Lung (tissue), 11 donors: ENCODE measurements at regions not wholly inside any gene's neighbourhood (a gene's known extent, or its start where the extent isn't known, plus 50 kb on each side); places are given as distances from the start of the nearest gene placed in this dataset.

Source experiments
- ATAC-seq: fragments of 200-7000 bp; cut with Tn5 transposase; one replicate; pipeline ENCODE4 v1.9.1; 2020; ENCODE audit warnings: moderate number of reproducible peaks; ENCODE audit not compliant: insufficient read depth, low FRiP score
- DNase-seq, 3 donors: peaks; one replicate each; pipeline ENCODE4 v3.0.0-alpha.2; 2013 to 2017
- H3K27ac ChIP-seq, 2 donors: one replicate each; pipeline ENCODE4 v1.5.1; 2013; ENCODE audit warnings: mild to moderate bottlenecking in 2 of 2, moderate library complexity in 2 of 2, control low read depth in 1 of 2, inconsistent platforms in 1 of 2, low read depth in 1 of 2, low read length in 1 of 2
- H3K27me3 ChIP-seq, 3 donors: one replicate each; pipeline ENCODE4 v1.5.1; 2013; ENCODE audit warnings: low read length in 2 of 3; ENCODE audit not compliant: control insufficient read depth in 3 of 3, insufficient read depth in 3 of 3
- H3K36me3 ChIP-seq, 4 donors: one replicate each; pipeline ENCODE4 v1.5.1; 2013; ENCODE audit warnings: low read length in 4 of 4, mild to moderate bottlenecking in 1 of 4, moderate library complexity in 1 of 4; ENCODE audit not compliant: control insufficient read depth in 4 of 4, insufficient read depth in 4 of 4
- H3K4me1 ChIP-seq, 5 donors: one replicate each; pipeline ENCODE4 v1.5.1; 2013; ENCODE audit warnings: low read length in 5 of 5, mild to moderate bottlenecking in 2 of 5, moderate library complexity in 1 of 5; ENCODE audit not compliant: control insufficient read depth in 5 of 5, insufficient read depth in 5 of 5
- H3K4me3 ChIP-seq: one replicate; pipeline ENCODE4 v1.5.1; 2013; ENCODE audit warnings: mild to moderate bottlenecking, control low read depth, moderate library complexity
- H3K9ac ChIP-seq, 2 donors: one replicate each; pipeline ENCODE4 v1.5.1; 2013; ENCODE audit warnings: low read length in 2 of 2, control low read depth in 1 of 2; ENCODE audit not compliant: insufficient read depth in 1 of 2
- H3K9me3 ChIP-seq, 4 donors: one replicate each; pipeline ENCODE4 v1.5.1; 2013; ENCODE audit warnings: low read length in 3 of 4, mild to moderate bottlenecking in 1 of 4, moderate library complexity in 1 of 4; ENCODE audit not compliant: control insufficient read depth in 4 of 4, insufficient read depth in 3 of 4
- WGBS, 2 donors: extraction: QIAGEN DNeasy Blood & Tissue Kit; methylation state at CpG; one replicate each; pipeline ENCODE4 v1.1.7; 2013; 5-methylcytosine and 5-hydroxymethylcytosine counted together
- TF ChIP-seq, protein P1 (sequence below): IDR thresholded peaks from 2 replicates; pipeline ENCODE4 v1.5.1; 2012; ENCODE audit warnings: mild to moderate bottlenecking; ENCODE audit errors: control extremely low read depth, extremely low read depth
- donor health status: control.
- donor health status: control.
- donor health status: Bipolar disorder and iron deficiency.
- donor health status: healthy.
- donor health status: DM: yes; HTN: yes; CAD: no.

DNA sequence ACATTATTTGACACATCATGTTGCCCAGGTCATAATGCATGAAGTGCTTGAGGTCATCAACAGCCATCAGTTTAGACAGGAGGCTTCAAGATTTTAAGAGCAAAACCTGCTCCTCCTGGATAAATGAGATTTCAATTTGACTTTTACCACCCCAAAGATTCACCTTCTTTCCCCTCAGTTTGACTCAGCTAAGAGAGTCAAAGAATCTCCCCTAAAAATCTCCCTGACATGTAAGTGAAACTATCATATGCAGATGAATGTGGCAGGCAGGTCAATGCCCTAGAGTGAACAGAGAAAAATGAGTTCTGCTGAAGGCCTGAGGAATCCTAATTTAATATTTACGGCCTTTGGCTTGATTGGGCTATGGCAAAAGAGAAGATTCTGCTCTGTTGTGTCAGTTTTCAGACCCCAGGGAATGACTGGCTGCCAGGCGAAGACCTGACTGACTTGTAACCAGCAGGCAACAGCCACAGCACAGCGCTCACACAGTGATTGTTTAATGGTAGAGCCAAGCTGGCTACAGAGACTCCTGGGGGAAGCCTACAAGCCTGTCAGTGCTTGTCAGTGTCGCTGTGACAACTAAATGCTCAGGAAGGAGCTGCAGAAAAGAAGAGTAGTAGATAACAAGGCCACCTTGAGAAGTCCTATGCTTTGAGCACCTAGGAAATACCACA, 491.2 kb upstream of the LRRC4C start:
- WGBS, 2 donors = 80 to 92% methylated on average over 4 of the region's 4 CpGs
- ATAC-seq (no peak), DNase-seq (no peak)
- no peak overlapping the region for H3K9ac ChIP-seq
- TF ChIP-seq, protein P1, sequence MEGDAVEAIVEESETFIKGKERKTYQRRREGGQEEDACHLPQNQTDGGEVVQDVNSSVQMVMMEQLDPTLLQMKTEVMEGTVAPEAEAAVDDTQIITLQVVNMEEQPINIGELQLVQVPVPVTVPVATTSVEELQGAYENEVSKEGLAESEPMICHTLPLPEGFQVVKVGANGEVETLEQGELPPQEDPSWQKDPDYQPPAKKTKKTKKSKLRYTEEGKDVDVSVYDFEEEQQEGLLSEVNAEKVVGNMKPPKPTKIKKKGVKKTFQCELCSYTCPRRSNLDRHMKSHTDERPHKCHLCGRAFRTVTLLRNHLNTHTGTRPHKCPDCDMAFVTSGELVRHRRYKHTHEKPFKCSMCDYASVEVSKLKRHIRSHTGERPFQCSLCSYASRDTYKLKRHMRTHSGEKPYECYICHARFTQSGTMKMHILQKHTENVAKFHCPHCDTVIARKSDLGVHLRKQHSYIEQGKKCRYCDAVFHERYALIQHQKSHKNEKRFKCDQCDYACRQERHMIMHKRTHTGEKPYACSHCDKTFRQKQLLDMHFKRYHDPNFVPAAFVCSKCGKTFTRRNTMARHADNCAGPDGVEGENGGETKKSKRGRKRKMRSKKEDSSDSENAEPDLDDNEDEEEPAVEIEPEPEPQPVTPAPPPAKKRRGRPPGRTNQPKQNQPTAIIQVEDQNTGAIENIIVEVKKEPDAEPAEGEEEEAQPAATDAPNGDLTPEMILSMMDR = no peak
- no peaks in the 10 kb centered on the region for H3K4me1 ChIP-seq
- no peak overlapping the region for H3K27ac ChIP-seq
- peaks cover 0 to 3% (median under 1%) of the 10 kb centered on the region in 4 donors for H3K9me3 ChIP-seq
- H3K4me3 ChIP-seq = no peak overlapping the region
- H3K27me3 ChIP-seq = no peaks in the 10 kb centered on the region
- H3K36me3 ChIP-seq = no peaks in the 10 kb centered on the region

DNA sequence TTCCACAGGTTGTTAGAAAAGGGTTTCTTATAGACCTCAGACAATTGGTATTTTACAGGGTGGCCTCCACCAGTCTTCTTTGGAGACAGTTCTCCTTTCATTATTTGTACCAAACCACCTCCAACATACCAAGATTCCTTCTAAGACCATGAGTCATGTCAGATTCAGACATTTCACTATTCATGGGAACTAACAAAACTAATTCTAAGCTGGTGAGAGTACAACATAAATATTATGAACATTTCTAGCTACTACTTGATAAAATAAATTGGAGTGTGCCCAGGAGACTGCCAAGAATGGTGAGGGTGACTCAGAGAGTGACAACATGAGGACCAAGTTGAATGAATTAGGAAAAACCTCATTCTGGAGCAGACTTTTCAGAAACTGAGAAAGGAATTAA, 494.6 kb upstream of the LRRC4C start:
- no peak for DNase-seq
- peaks cover 0 to 7% (median 1%) of the 10 kb centered on the region in 4 donors for H3K9me3 ChIP-seq
- no peak overlapping the region for H3K27ac ChIP-seq
- H3K9ac ChIP-seq = no peak overlapping the region
- H3K4me3 ChIP-seq = no peak overlapping the region
- ATAC-seq = no peak
- no peaks in the 10 kb centered on the region for H3K4me1 ChIP-seq
- TF ChIP-seq, protein P1 = no peak
- no peaks in the 10 kb centered on the region for H3K27me3 ChIP-seq
- no peaks in the 10 kb centered on the region for H3K36me3 ChIP-seq

DNA sequence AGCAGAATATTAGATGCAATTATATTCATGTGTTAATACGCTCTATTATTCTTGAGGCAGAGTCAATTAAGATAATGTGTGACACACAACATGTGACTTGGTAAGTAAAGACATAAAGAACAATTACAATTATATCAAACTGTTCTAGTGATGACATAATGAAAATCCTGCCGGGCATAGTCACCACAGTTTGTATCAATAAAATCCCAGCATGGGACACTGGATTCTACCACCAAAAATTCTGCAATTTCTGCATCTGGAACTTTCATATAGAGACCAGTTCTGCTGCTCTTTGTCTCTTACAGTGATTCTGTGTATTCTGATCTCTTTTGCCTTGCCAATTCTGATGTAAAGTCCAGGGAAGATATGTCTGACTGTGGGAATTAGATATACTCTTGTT, 495.6 kb upstream of the LRRC4C start:
- DNase-seq = no peak
- H3K27me3 ChIP-seq = no peaks in the 10 kb centered on the region
- no peak overlapping the region for H3K9ac ChIP-seq
- TF ChIP-seq, protein P1 = no peak
- H3K4me1 ChIP-seq = no peaks in the 10 kb centered on the region
- no peaks in the 10 kb centered on the region for H3K36me3 ChIP-seq
- H3K4me3 ChIP-seq = no peak overlapping the region
- H3K27ac ChIP-seq = no peak overlapping the region
- no peak for ATAC-seq
- peaks cover 0 to 8% (median 1%) of the 10 kb centered on the region in 4 donors for H3K9me3 ChIP-seq
- 88 to 93% methylated on average over 2 of the region's 2 CpGs for WGBS, 2 donors
